AML-193 (cell line): ENCODE measurements at regions not wholly inside any gene's neighbourhood (a gene's known extent, or its start where the extent isn't known, plus 50 kb on each side); places are given as distances from the start of the nearest gene placed in this dataset.

ENCODE experiments used
- DNase-seq, 2 experiments: peaks; one replicate each; lab custom pipeline; 2025; lab: John Stamatoyannopoulos, UW

GRCh38 chr3:24764236-24764915 lies 269.7 kb upstream of the THRB start:
- no peak for DNase-seq

- no peak for DNase-seq
Observed at GRCh38 chr3:24765399-24765798, 270.7 kb upstream of the THRB start.

- no peak for DNase-seq
Observed at GRCh38 chr3:24769918-24770317, 275.3 kb upstream of the THRB start.

GRCh38 chr3:24773798-24774197 lies 279.1 kb upstream of the THRB start:
- peak; percentile 18 to 54 for DNase-seq

- DNase-seq: no peak
Observed at GRCh38 chr3:24780991-24781390, 286.3 kb upstream of the THRB start.

GRCh38 chr3:24781454-24781853 lies 286.8 kb upstream of the THRB start:
- no peak for DNase-seq

- no peak for DNase-seq
Observed at GRCh38 chr3:24793896-24794295, 299.2 kb upstream of the THRB start.

GRCh38 chr3:24802614-24803013 lies 308.0 kb upstream of the THRB start:
- no peak for DNase-seq

- DNase-seq: no peak
Observed at GRCh38 chr3:24804095-24804494, 309.4 kb upstream of the THRB start.

GRCh38 chr3:24810881-24811280 lies 316.2 kb upstream of the THRB start:
- DNase-seq: no peak

- DNase-seq: no peak
Observed at GRCh38 chr3:24812116-24812515, 317.5 kb upstream of the THRB start.

- no peak for DNase-seq
Observed at GRCh38 chr3:24818055-24818454, 323.4 kb upstream of the THRB start.

- DNase-seq: no peak
Observed at GRCh38 chr3:24828011-24828410, 333.4 kb upstream of the THRB start.

GRCh38 chr3:24828551-24828950 lies 333.9 kb upstream of the THRB start:
- DNase-seq: no peak

GRCh38 chr3:24829011-24829581 lies 334.4 kb upstream of the THRB start:
- no peak for DNase-seq

GRCh38 chr3:24829629-24830229 lies 335.1 kb upstream of the THRB start:
- no peak for DNase-seq

GRCh38 chr3:24830230-24831152 lies 335.8 kb upstream of the THRB start:
- DNase-seq: no peak

- DNase-seq: no peak
Observed at GRCh38 chr3:24831221-24831620, 336.6 kb upstream of the THRB start.

- DNase-seq: no peak
Observed at GRCh38 chr3:24832891-24833290, 338.2 kb upstream of the THRB start.

- no peak for DNase-seq
Observed at GRCh38 chr3:24834442-24834841, 339.8 kb upstream of the THRB start.

- no peak for DNase-seq
Observed at GRCh38 chr3:24835510-24835909, 340.9 kb upstream of the THRB start.

GRCh38 chr3:24837601-24838000 lies 343.0 kb upstream of the THRB start:
- no peak for DNase-seq

- DNase-seq: no peak
Observed at GRCh38 chr3:24838533-24838932, 343.9 kb upstream of the THRB start.
